HG03439 (cell line): ENCODE measurements at regions not wholly inside any gene's neighbourhood (a gene's known extent, or its start where the extent isn't known, plus 50 kb on each side); places are given as distances from the start of the nearest gene placed in this dataset.
A peak's percentile ranks its signal among the peaks of the same experiment; 100 is the strongest.
"Not testable (repeated sequence)": the region's sequence is repeated elsewhere in the genome, so short reads cannot be mapped to it uniquely, and the experiment has no call there.

Experiments used
- ATAC-seq: cut with Tn5 transposase; IDR thresholded peaks from one replicate; pipeline ENCODE4 v1.9.1; 2021; ENCODE audit warnings: mild to moderate bottlenecking, moderate library complexity; ENCODE audit not compliant: unreplicated experiment

GRCh38 chr12:43255522-43256111 is 296.4 kb downstream of the ADAMTS20 start:
- ATAC-seq = no peak

DNA sequence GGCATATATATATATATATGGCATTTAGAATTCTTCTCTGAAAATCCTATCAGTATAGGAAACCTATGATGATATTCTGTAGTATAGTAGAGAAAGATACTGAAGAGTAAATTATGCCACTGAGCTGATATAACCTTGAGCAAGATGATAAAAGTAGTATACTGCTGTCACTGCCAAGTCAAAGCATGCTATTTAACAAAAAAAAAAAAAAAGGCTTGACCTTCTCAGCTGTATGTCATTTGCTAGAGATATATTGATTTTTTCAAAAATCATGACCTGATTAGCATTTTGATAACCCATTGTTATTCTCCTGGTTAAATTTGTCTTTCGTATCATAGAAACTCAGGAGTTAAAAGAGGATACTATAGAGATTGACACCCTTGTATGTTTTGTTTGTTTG is 299.4 kb downstream of the ADAMTS20 start:
- ATAC-seq = no peak

DNA sequence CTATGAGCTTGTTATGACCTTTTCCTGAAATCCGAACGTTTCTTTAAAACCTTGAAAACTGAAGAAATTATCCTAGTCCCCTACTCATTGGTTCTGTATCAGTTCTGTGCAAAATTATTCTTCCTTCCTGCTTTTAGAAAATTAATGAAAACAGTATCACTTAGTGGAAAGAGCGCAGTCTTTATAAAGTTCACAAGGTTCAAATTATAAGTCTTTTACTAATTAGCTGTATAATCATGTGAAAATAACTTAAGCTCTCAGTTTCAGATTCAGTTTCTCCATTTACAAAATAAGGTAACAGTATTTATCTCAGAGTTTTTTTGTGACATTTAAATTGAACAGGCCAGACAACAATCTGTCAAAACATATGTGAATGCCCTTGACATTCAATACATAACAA is 306.1 kb downstream of the ADAMTS20 start:
- ATAC-seq = no peak

GRCh38 chr12:43241986-43242385 is 310.0 kb downstream of the ADAMTS20 start:
- ATAC-seq = no peak

DNA sequence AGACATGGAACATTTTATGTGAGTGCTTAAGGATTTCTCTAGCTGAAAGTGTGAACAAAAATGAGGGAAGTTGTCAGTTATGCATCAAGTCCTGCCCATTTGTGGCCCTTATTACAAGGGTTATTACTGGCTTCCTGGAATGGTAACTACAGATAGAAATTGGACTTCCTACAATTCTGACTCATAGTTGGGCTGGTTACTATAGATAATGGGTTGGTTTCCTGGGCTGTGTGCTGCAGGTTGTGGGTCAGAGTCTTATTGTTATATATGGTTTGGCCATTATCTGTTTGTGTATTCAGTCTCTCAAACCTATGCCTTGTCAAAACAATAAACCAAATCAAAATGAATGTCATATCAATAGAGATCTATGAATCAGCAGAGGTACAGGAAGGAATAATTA is 313.7 kb downstream of the ADAMTS20 start:
- ATAC-seq = no peak

- no peak for ATAC-seq
These were observed 314.6 kb downstream of the ADAMTS20 start for GRCh38 chr12:43237238-43237879.

GRCh38 chr12:43235721-43236120 is 316.3 kb downstream of the ADAMTS20 start:
- no peak for ATAC-seq

DNA sequence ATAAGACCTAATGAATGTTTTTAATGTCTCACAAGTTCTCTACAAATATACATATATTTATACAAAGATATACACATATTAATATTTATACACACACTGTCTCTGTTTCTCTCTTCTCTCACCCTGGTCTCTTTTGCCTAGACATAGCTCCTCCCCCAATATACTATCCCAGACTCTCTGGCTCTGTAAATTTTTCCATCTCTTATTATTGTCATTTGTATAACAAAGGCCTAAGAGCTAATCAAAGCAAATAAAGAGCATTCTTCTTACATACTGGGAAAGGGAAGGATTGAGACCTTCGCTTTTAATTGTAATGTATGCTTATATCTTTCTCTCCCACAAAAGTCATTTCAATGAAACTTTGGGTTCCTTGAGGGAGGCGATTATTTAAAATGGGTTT is 318.1 kb downstream of the ADAMTS20 start:
- no peak for ATAC-seq

- ATAC-seq = no peak
These were observed 325.9 kb downstream of the ADAMTS20 start for GRCh38 chr12:43226151-43226550.

GRCh38 chr12:43224190-43224805 is 327.7 kb downstream of the ADAMTS20 start:
- not testable (repeated sequence) for ATAC-seq

DNA sequence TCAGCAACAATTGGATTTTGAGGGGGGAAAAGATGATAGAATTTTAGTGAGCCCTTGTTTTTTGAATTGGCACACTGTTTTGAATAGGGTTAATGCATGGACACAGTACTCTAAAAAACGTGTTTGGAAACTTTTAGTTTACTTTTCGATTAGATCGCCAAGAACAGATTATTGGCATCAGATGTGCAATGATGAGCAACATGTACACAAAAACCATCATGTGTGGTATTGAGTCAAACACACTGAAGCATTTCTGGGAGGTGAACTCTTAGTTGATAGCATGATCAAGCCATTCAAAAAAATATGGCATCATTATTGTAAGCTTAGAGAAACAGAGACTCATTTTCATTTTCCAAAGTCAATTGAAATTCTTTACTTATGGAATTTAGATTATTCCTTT is 329.2 kb downstream of the ADAMTS20 start:
- no peak for ATAC-seq

GRCh38 chr12:43221216-43221615 is 330.8 kb downstream of the ADAMTS20 start:
- ATAC-seq = no peak

- ATAC-seq = no peak
These were observed 335.5 kb downstream of the ADAMTS20 start for GRCh38 chr12:43216490-43216889.

- ATAC-seq = no peak
These were observed 337.8 kb downstream of the ADAMTS20 start for GRCh38 chr12:43214166-43214565.

DNA sequence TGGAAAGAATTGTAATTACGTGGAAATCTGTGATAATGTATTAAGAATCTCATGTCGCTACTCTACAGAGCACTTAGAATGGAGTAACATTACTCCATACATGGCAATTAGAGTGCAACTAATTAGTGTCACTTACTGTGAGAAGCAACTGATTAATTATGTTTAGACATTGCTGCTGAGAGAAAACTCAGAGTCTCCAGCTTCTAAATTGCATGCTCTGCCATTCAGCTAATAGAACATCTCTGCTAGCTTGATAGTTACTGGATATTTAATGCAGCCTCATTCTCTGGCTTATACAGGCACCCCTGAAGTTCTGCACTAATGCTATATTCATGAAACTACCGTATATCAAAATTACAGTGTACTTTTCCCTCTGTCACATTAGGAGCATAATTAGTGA is 338.4 kb downstream of the ADAMTS20 start:
- no peak for ATAC-seq

- peak; percentile 80 for ATAC-seq
These were observed 341.4 kb downstream of the ADAMTS20 start for GRCh38 chr12:43210485-43211192.

DNA sequence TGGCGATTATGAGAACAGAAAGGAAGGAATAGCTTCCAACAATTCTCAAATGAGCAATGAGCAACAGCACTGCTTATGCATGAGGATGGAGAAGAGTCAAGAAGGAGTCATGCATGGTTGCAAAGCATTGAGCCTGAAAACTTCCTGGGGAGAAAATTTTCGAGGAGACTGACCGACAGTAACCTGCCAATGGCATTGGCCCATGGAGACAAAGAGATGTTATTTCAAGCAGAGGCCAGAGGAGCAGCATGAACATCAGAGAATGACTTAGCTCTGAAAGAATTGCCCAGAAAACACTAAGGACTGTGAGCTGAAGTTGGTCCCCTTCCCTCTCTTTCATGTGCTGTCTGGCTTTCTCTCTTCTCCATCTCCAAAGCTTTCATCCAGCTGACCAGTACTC is 343.4 kb downstream of the ADAMTS20 start:
- no peak for ATAC-seq

DNA sequence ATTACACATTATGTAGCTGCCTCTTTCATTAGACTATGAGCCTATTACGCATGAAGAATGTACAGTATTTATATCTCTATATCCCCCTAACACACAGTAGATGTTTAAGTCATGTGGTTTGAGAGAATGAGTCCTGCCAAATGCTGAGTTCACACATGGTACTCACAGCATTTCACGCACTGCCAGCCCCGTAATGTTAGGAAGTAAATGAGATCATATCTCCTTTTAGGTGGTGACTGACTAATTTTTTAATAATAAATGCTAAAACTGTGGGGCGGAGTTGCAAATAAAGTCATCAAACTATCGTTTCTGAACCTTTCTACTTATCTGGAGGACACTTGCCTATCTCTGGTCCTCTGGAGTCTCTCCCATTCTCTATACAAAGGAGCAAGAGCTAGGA is 343.8 kb downstream of the ADAMTS20 start:
- no peak for ATAC-seq

GRCh38 chr12:43206396-43206795 is 345.6 kb downstream of the ADAMTS20 start:
- no peak for ATAC-seq

DNA sequence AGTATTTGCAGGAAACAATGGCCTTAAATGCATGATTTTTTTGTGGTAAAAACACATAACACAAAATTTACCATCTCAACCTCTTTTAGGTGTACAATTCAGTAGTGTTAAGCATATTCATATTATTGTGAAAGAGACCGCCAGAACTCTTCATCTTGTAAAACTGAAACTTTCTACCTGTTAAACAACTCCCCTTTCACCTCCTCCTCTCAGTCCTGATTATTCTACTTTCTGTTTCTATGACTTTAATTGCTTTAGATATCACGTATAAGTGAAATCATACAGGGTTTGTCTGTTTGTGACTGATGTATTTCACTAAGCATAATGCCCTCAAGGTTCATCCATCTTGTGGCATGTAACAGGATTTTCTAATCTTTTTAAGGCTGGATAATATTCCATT is 353.4 kb downstream of the ADAMTS20 start:
- no peak for ATAC-seq

- ATAC-seq = no peak
These were observed 355.6 kb downstream of the ADAMTS20 start for GRCh38 chr12:43196268-43196907.
